ENCODE measurements at regions not wholly inside any gene's neighbourhood (a gene's known extent, or its start where the extent isn't known, plus 50 kb on each side); places are given as distances from the start of the nearest gene placed in this dataset.

DNA sequence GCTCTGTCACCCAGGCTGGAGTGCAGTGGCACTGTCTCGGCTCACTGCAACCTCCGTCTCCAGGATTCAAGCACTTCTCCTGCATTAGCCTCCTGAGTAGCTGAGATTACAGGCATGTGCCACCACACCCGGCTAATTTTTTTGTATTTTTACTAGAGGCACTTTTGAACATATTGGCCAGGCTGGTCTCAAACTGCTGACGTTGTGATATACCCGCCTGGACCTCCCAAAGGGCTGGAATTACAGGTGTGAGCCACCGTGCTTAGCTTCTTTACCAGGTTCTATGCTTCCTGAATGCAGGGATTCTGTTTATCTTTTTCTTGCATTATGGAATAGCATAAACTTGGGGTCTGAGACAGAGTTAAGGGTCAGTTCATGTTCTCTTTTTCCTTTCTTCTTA lies 317.9 kb upstream of the RBFOX1 start:
- no peak for DNase-seq (ENCODE audit: low spot score)

DNA sequence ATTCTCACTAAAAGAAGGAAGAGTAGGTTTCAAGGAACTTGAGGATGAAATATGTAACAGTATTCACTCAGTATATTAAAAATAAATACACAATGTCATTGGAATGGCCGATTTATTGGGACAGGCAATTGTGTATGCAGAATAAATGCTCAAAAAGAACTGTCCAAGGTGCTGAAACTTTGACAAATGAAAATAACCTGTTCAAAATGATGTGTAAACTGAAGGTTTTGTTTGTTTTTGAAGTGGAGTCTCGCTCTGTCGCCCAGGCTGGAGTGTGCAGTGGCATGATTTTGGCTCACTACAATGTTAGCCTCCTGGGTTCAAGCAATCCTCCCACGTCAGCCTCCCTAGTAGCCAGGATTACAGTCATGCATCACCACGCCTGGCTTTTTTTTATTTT lies 318.7 kb upstream of the RBFOX1 start:
- DNase-seq (ENCODE audit: low spot score): no peak

- DNase-seq (ENCODE audit: low spot score): no peak
Observed at GRCh38 chr16:7004266-7004665, 328.4 kb upstream of the RBFOX1 start.

GRCh38 chr16:6993544-6993943 lies 339.1 kb upstream of the RBFOX1 start:
- DNase-seq (ENCODE audit: low spot score): no peak

DNA sequence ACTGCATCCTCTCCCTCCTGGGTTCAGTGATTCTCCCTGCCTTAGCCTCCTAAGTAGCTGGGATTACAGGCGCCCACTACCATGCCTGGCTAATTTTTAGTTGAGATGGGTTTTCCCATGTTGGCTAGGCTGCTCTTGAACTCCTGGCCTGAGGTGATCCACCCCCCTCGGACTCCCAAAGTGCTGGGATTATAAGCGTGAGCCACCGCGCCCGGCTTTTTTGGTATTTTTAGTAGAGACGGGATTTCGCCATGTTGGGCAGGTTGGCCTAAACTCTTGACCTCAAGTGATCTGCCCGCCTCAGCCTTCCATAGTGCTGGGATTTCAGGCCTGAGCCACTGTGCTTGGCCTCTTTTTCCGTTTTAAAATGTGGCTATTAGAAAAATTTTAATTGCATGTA lies 343.8 kb upstream of the RBFOX1 start:
- DNase-seq (ENCODE audit: low spot score): no peak

GRCh38 chr16:6977916-6978315 lies 354.7 kb upstream of the RBFOX1 start:
- no peak for DNase-seq (ENCODE audit: low spot score)

- DNase-seq (ENCODE audit: low spot score): no peak
Observed at GRCh38 chr16:6977291-6977690, 355.4 kb upstream of the RBFOX1 start.

DNA sequence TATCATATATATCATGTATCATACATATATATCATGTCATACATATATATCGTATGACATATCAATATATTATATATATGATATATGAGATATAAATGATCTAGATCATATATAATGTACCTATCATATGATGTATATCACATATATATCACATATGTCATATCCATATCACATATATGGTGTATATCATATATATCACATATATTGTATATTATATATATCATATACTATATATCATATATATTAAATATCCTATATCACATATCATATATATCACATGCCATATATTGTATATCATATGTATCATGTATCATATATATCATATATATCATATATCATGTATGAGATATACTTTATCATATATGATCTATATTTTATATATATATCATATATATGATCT lies 355.9 kb upstream of the RBFOX1 start:
- DNase-seq (ENCODE audit: low spot score): no peak

GRCh38 chr16:6970171-6970857 lies 362.3 kb upstream of the RBFOX1 start:
- no peak for DNase-seq (ENCODE audit: low spot score)

DNA sequence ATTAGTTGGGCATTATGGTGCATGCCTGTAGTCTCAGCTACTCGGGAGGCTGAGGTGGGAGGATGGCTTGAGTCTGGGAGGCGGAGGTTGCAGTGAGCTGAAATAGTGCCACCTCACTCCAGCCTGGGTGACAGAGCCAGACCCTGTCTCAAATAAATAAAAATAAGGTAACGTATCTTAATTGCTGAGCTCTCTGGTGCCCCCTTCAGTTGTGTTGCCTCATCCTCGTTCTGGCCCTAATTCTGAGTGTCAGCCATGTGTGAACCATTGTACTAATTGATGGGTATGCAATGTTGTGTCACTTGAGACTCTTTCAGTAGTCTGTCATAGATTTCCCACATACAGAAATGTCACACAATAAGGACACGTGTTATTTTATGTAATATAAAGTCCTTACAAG lies 363.1 kb upstream of the RBFOX1 start:
- DNase-seq (ENCODE audit: low spot score): no peak

- no peak for DNase-seq (ENCODE audit: low spot score)
Observed at GRCh38 chr16:6967796-6968320, 364.8 kb upstream of the RBFOX1 start.

DNA sequence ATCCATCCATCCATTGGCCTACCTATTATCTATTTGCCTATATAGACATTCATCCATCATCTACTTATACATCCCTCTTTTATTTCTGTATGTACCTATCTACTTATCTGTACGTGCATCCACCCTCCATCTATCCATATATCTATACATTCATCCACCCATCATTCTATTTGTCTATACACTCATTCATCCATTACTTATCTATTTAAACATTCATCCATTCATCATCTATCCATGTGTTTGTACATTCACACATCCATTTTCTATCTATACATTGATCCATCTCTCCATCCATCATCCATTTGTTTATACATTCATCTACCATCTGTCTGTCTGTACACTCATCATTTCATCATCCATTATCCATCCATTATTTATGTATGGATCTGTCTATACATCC lies 365.7 kb upstream of the RBFOX1 start:
- DNase-seq (ENCODE audit: low spot score): no peak

GRCh38 chr16:6964679-6965078 lies 368.0 kb upstream of the RBFOX1 start:
- no peak for DNase-seq (ENCODE audit: low spot score)

GRCh38 chr16:6961704-6962103 lies 370.9 kb upstream of the RBFOX1 start:
- DNase-seq (ENCODE audit: low spot score): no peak

DNA sequence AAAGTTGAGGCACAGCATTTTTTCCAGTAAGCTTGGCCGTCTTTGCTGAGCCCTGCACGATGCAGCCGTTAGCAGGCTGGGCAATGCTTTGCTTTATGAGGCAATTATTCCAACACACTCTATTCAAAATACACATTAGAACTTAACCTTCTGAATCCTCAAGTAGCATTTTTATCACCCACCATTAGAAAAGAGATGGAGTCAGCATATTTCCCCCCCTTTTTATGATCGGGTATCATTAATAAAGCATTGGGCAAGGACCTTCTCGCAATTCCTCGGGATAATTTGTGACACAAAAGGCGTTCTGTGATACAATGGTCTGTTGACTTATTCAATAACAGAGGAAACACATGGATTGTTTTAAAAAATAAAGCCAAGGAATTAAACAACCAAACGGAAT lies 374.5 kb upstream of the RBFOX1 start:
- DNase-seq (ENCODE audit: low spot score): no peak

DNA sequence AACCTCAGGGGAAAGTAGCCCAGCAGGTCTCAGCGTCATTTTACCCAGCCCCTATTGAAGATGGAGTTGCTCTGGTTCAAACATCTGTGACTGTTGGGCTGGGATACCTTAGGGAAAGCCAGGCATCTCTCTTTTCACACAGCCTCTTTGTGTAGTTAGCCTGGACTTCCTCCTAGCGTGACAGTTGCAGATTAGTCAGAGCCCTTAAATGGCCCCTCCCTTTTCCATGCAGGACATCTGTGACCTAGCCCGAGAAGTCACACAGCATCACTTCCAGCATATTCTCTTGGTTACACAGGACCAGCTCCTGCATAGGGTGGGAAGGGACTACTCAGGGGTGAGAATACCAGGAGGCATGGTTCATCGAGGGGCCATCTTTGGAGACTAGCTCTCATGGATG lies 375.0 kb upstream of the RBFOX1 start:
- DNase-seq (ENCODE audit: low spot score): peak; percentile 84

DNA sequence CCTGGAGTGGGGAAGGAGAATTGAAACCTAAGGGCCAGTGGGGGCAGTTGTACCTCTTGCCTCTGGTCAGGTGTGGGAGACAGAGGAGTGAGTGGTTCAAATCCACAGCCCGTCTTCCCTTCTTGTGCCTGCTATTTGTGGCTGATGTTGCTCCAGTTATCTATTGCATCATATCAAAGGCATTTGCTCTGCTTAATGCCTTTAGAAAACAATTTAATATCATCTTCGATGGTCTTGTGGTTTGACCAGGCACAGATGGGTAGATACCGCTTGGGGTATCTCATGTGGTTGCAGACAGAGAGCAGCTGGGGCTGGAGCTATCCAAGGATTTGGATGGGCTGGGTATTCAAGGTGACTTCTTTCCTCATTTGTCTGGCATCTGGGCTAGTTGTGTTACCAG lies 376.1 kb upstream of the RBFOX1 start:
- peak; percentile 74 for DNase-seq (ENCODE audit: low spot score)

GRCh38 chr16:6955303-6955702 lies 377.3 kb upstream of the RBFOX1 start:
- DNase-seq (ENCODE audit: low spot score): peak; percentile 85

- DNase-seq (ENCODE audit: low spot score): peak; percentile 69
Observed at GRCh38 chr16:6949240-6949639, 383.4 kb upstream of the RBFOX1 start.

DNA sequence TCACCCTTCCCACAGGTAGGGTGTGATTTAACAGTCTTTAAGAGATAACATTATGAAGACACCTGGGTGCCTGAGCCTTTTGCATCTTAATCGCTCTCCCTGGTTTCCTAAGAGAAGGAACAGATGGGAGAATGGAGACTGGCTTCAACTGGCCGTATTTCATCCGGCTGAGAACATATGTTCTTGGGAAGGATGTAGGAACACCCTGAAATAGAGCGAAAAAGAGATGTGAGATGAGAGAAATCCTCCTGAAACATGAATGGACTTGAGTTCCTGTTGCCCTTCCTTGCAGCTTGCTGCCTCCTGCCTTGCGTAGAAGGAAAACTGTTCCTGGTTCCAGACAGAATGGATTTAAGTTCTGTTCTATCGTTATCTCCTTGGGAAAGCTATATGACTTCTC lies 385.4 kb upstream of the RBFOX1 start:
- no peak for DNase-seq (ENCODE audit: low spot score)

- peak; percentile 46 for DNase-seq (ENCODE audit: low spot score)
Observed at GRCh38 chr16:6946802-6947201, 385.8 kb upstream of the RBFOX1 start.

GRCh38 chr16:6946106-6946505 lies 386.5 kb upstream of the RBFOX1 start:
- no peak for DNase-seq (ENCODE audit: low spot score)

DNA sequence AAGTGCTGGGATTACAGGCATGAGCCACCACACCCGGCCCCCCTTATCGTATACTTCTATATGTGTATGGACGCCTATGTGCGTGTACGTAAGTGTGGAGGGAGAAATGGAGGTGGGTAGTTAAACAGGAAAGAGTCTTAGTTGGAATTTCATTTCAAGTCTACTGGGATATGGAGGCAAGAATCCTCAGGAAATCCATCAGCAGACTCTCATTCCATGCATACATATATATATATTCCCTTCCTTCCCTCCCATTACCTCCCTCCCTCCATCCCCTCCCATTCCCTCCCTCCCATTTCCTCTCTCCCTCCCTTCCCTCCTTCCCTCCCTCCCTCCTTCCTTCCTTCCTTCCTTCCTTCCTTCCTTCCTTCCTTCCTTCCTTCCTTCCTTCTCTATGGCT lies 391.7 kb upstream of the RBFOX1 start:
- no peak for DNase-seq (ENCODE audit: low spot score)

DNA sequence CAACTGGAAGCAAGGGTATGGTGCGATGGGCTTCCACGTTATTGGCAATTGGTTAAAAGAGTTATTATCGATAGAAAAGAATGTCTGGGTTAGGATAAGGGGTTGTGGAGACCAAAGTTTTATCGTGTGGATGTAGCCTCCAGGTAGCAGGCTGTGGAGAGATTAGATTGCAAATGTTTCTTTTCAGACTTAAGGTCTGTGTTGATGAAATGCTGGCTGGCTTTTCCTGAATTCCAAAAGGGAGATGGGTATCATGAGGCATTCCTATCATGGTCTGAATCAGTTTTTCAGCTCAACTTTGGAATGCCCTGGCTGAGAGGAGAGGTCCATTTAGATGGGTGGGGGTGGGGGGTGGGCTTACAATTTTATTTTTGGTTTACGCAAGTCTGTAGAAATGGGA lies 395.0 kb upstream of the RBFOX1 start:
- no peak for DNase-seq (ENCODE audit: low spot score)
